Sigmoid colon (tissue), 6 donors: ENCODE measurements at regions not wholly inside any gene's neighbourhood (a gene's known extent, or its start where the extent isn't known, plus 50 kb on each side); places are given as distances from the start of the nearest gene placed in this dataset.
A peak's percentile ranks its signal among the peaks of the same experiment; 100 is the strongest.

Experiments used
- DNase-seq: peaks from one replicate; pipeline ENCODE4 v3.0.0-alpha.2; 2019
- H3K27ac ChIP-seq, 4 donors: fragments of 200-600 bp; sonication (generic); one replicate each; pipeline ENCODE4 v1.5.1; 2016 to 2019; ENCODE audit warnings: mild to moderate bottlenecking in 1 of 4
- H3K27me3 ChIP-seq, 3 donors: fragments of 200-600 bp; sonication (generic); one replicate each; pipeline ENCODE4 v1.5.1; 2019; ENCODE audit warnings: mild to moderate bottlenecking in 1 of 3
- H3K36me3 ChIP-seq, 4 donors: fragments of 200-600 bp; sonication (generic); one replicate each; pipeline ENCODE4 v1.5.1; 2016 to 2019
- H3K4me1 ChIP-seq, 4 donors: fragments of 200-600 bp; sonication (generic); one replicate each; pipeline ENCODE4 v1.5.1; 2017 to 2019
- H3K4me3 ChIP-seq, 4 donors: fragments of 200-600 bp; sonication (generic); one replicate each; pipeline ENCODE4 v1.5.1; 2017 to 2019; ENCODE audit warnings: mild to moderate bottlenecking in 2 of 4, moderate library complexity in 1 of 4
- H3K9me3 ChIP-seq, 4 donors: fragments of 200-600 bp in 3 of 4; sonication (generic) in 3 of 4; one replicate each; pipeline versions ENCODE4 v1.5.1 to v1.6.1; 2013 to 2019
- EP300 ChIP-seq, 4 donors: sonication (generic); formaldehyde crosslinking; IDR thresholded peaks; one replicate each; pipeline ENCODE4 v1.6.1; 2017; ENCODE audit warnings: antibody characterized with exemption in 4 of 4
- POLR2A ChIP-seq, 2 donors: fragments of 450-650 bp; IDR thresholded peaks; one replicate each; pipeline ENCODE4 v1.6.1; 2016; ENCODE audit warnings: antibody characterized with exemption in 2 of 2, mild to moderate bottlenecking in 2 of 2, moderate library complexity in 2 of 2
- POLR2AphosphoS5 ChIP-seq, 4 donors: sonication (generic); formaldehyde crosslinking; IDR thresholded peaks; one replicate each; pipeline ENCODE4 v1.6.1; 2017; ENCODE audit warnings: antibody characterized with exemption in 4 of 4
- WGBS, 2 donors: extraction: QIAGEN DNeasy Blood & Tissue Kit; methylation state at CpG; one replicate each; pipeline ENCODE4 v1.1.7; 2013; 5-methylcytosine and 5-hydroxymethylcytosine counted together
- intact Hi-C: fragments of 100-400 bp; cut with DNase I; formaldehyde crosslinking; loops from one replicate; pipeline ENCODE4 v1.15.1; 2023
- TF ChIP-seq, protein P1 (sequence below), 4 experiments: fragments of 450-650 bp in 3 of 4; fragments of 200-600 bp in 1 of 4; IDR thresholded peaks; one replicate each; pipeline ENCODE4 v1.5.1; 2016 to 2019; ENCODE audit warnings: antibody characterized with exemption in 4 of 4, mild to moderate bottlenecking in 3 of 4, moderate library complexity in 2 of 4
- donor health status: healthy with polysubstance abuse.
- donor health status: healthy.

DNA sequence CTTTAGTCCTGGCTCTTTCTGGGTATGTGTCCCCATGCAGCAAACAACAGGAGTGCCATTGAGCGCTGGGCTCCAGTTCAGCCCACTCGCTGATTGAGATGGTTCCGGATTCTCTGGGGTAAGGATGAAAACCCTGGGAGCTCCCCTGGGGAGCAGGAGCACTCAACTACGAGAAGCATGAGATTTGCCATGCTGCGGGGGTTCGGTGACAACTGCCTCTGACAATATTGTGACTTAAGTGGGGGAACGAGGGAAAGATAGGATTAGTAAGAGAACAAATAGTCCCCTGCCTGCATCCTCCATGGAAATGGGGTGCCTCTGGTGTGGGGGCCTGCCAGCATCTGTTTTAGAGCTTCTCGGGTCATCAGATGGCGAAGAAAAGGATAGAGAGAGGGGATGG is 123.6 kb upstream of the IPO9 start:
- 91 to 93% methylated on average over 9 of the region's 9 CpGs for WGBS, 2 donors
- H3K4me3 ChIP-seq: no peak overlapping the region
- H3K27me3 ChIP-seq: no peaks in the 10 kb centered on the region
- DNase-seq: peak; percentile 46
- H3K36me3 ChIP-seq: no peaks in the 10 kb centered on the region
- no peaks in the 10 kb centered on the region for H3K9me3 ChIP-seq
- H3K27ac ChIP-seq: no peak overlapping the region
- peaks cover 0 to 50% (median 38%) of the 10 kb centered on the region in 4 donors for H3K4me1 ChIP-seq
- no peak for TF ChIP-seq POLR2AphosphoS5 (IDR thresholded peaks at IDR 0.05)
- no peak for TF ChIP-seq EP300 (IDR thresholded peaks at IDR 0.05)
- TF ChIP-seq, protein P1, sequence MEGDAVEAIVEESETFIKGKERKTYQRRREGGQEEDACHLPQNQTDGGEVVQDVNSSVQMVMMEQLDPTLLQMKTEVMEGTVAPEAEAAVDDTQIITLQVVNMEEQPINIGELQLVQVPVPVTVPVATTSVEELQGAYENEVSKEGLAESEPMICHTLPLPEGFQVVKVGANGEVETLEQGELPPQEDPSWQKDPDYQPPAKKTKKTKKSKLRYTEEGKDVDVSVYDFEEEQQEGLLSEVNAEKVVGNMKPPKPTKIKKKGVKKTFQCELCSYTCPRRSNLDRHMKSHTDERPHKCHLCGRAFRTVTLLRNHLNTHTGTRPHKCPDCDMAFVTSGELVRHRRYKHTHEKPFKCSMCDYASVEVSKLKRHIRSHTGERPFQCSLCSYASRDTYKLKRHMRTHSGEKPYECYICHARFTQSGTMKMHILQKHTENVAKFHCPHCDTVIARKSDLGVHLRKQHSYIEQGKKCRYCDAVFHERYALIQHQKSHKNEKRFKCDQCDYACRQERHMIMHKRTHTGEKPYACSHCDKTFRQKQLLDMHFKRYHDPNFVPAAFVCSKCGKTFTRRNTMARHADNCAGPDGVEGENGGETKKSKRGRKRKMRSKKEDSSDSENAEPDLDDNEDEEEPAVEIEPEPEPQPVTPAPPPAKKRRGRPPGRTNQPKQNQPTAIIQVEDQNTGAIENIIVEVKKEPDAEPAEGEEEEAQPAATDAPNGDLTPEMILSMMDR (IDR thresholded peaks at IDR 0.05): no peak
- TF ChIP-seq POLR2A (IDR thresholded peaks at IDR 0.05): no peak
- intact Hi-C loops: loop anchor here (2.0 to 10.0 kb wide), 2 partner anchors 57 to 279 kb away; partner anchors contain the start of gene RNPEP

DNA sequence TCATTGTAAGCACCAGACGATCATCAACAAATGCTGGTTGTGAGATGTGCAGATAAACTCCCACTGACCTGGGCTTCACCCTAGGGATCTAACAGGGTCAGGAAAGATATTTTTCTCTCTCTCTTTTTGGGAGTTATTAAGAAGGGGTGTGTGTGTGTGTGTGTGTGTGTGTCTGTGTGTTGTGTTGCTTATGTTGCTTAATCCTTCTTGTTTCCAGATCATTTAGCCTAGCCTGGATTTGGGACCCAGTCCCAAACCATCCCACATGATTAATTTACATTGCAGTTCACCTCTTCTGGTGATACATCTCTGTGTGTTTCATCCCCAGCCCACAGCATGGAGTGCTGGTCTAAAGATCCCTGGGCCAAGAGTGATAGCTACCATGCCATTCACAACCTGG is 122.8 kb upstream of the IPO9 start:
- Histone ChIP-seq H3K27ac (no peak overlapping the region), H3K36me3 (no peaks in the 10 kb centered on the region), H3K9me3 (no peaks in the 10 kb centered on the region), H3K27me3 (no peaks in the 10 kb centered on the region), H3K4me1 (peaks cover 0 to 57% (median 44%) of the 10 kb centered on the region in 4 donors), H3K4me3 (no peak overlapping the region)
- intact Hi-C loops: loop anchor here (10.0 kb wide), 1 partner anchor 279 kb away; the partner anchor contains the start of gene RNPEP
- TF ChIP-seq POLR2AphosphoS5 (IDR thresholded peaks at IDR 0.05): no peak
- DNase-seq: no peak
- 72 to 77% methylated on average over 1 of the region's 1 CpG for WGBS, 2 donors

DNA sequence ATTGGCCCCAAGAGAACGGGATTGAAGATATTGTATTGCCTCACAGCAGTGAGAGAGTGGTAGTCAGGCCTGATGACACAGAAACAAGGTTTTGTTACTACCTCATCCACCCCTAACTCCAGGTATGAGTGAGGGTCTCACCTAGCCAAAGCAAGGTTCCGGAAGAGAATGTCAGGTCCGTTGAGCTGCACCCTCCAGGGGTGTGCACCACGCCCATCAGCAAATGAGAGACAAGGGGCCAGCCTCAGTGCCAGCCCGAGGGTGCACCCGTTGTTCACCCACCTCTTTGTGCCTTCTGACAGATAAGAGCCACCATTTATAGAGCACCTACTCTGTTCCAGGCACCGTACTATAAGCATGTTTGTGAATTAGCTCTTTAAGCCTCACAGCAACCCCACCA is 121.9 kb upstream of the IPO9 start:
- Histone ChIP-seq H3K9me3 (no peaks in the 10 kb centered on the region), H3K36me3 (no peaks in the 10 kb centered on the region), H3K4me3 (no peak overlapping the region), H3K4me1 (peaks cover 0 to 66% (median 54%) of the 10 kb centered on the region in 4 donors), H3K27me3 (no peaks in the 10 kb centered on the region), H3K27ac (no peak overlapping the region)
- TF ChIP-seq POLR2AphosphoS5 (IDR thresholded peaks at IDR 0.05): no peak
- no peak for TF ChIP-seq POLR2A (IDR thresholded peaks at IDR 0.05)
- TF ChIP-seq EP300 (IDR thresholded peaks at IDR 0.05): no peak
- TF ChIP-seq, protein P1 (IDR thresholded peaks at IDR 0.05): no peak
- intact Hi-C loops: loop anchor here (10.0 kb wide), 1 partner anchor 278 kb away; the partner anchor contains the start of gene RNPEP
- WGBS, 2 donors: 72 to 90% methylated on average over 7 of the region's 7 CpGs
- DNase-seq: peak; percentile 56

DNA sequence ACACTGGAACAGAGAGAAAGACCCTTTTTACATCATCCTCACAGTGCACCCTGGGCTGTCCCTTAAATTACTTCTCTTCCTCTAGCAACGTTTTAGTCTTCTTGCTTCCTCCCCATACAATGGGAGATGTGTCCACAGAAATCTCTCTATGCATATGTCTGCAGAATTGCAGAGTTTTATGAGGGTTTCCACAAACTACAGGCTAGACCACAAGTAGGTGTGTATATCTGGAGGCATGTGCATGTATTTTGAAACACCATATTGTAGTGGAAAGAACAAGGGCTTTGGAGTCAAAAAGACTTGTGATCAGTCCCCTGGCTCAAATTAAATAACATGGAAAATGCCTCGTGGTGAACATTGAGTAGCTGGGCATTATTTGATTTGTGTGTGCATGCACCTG is 121.3 kb upstream of the IPO9 start:
- intact Hi-C loops: loop anchor here (10.0 kb wide), 1 partner anchor 277 kb away; the partner anchor contains the start of gene RNPEP
- Histone ChIP-seq H3K4me3 (no peak overlapping the region), H3K4me1 (peaks cover 0 to 68% (median 56%) of the 10 kb centered on the region in 4 donors), H3K27me3 (no peaks in the 10 kb centered on the region), H3K9me3 (no peaks in the 10 kb centered on the region), H3K36me3 (no peaks in the 10 kb centered on the region), H3K27ac (peak overlapping the region in 1 of 4 donors; percentile 96)
- DNase-seq: no peak
- WGBS, 2 donors: 18 to 47% methylated on average over 2 of the region's 2 CpGs
- TF ChIP-seq, protein P1 (IDR thresholded peaks at IDR 0.05): no peak
- TF ChIP-seq POLR2A (IDR thresholded peaks at IDR 0.05) (no peak), EP300 (IDR thresholded peaks at IDR 0.05) (no peak), POLR2AphosphoS5 (IDR thresholded peaks at IDR 0.05) (no peak)

DNA sequence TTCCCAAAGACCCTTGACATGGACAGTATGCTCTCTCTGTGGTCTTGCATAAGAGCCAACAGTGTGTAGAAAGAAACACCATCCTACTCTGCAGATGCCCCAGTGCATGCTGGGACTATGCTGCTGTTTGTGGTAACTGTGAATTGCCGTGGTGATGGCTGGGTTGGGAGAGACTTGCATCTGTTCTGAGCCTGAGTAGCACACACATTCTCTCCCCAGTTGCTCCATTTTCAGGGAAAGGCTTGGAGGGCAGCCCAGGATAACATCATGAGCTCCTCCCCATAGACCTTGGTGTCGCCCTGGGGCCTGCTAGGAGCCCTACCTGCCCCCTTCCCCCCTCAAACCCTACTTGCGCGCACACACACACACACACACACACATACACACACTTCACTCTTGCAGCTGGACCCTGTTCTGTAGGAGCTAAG is 120.9 kb upstream of the IPO9 start:
- H3K4me3 ChIP-seq: no peak overlapping the region
- no peak for TF ChIP-seq EP300 (IDR thresholded peaks at IDR 0.05)
- no peak for TF ChIP-seq POLR2AphosphoS5 (IDR thresholded peaks at IDR 0.05)
- no peak for TF ChIP-seq POLR2A (IDR thresholded peaks at IDR 0.05)
- TF ChIP-seq, protein P1 (IDR thresholded peaks at IDR 0.05): no peak
- intact Hi-C loops: loop anchor here (10.0 kb wide), 1 partner anchor 277 kb away; the partner anchor contains the start of gene RNPEP
- DNase-seq: peak; percentile 80
- H3K9me3 ChIP-seq: no peaks in the 10 kb centered on the region
- WGBS, 2 donors: 67 to 70% methylated on average over 4 of the region's 4 CpGs
- H3K27me3 ChIP-seq: no peaks in the 10 kb centered on the region
- no peaks in the 10 kb centered on the region for H3K36me3 ChIP-seq
- peak overlapping the region in 2 of 4 donors; percentile 9 to 96 for H3K27ac ChIP-seq
- peaks cover 0 to 68% (median 56%) of the 10 kb centered on the region in 4 donors for H3K4me1 ChIP-seq
